ENCODE measurements at regions not wholly inside any gene's neighbourhood (a gene's known extent, or its start where the extent isn't known, plus 50 kb on each side); places are given as distances from the start of the nearest gene placed in this dataset.
A peak's percentile ranks its signal among the peaks of the same experiment; 100 is the strongest.

DNA sequence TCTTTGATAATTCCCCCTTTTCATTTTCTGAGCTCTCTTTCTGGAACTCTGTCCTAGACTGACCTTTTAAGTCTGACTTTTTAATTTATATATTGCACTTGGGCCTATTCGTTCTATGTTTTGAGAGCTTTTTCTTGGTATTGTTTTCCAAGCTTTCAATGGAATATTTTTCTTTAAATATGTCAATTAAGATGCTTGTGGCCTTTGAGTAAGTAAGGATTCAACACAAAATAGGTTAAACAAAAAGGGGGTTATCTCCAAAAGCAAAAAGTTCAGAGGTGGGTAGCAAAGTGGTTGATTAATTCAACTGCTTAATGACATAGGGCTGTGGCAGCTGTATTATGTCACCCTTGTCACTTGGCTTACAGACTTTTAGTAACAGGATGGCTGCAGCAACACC is 315.9 kb downstream of the LMX1A start:
- TF ChIP-seq, protein P1, sequence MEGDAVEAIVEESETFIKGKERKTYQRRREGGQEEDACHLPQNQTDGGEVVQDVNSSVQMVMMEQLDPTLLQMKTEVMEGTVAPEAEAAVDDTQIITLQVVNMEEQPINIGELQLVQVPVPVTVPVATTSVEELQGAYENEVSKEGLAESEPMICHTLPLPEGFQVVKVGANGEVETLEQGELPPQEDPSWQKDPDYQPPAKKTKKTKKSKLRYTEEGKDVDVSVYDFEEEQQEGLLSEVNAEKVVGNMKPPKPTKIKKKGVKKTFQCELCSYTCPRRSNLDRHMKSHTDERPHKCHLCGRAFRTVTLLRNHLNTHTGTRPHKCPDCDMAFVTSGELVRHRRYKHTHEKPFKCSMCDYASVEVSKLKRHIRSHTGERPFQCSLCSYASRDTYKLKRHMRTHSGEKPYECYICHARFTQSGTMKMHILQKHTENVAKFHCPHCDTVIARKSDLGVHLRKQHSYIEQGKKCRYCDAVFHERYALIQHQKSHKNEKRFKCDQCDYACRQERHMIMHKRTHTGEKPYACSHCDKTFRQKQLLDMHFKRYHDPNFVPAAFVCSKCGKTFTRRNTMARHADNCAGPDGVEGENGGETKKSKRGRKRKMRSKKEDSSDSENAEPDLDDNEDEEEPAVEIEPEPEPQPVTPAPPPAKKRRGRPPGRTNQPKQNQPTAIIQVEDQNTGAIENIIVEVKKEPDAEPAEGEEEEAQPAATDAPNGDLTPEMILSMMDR (IDR thresholded peaks at IDR 0.05; ENCODE audit: low read depth, low read length, missing control alignments) = no peak
- H3K4me3 ChIP-seq (replicated peaks; ENCODE audit: low read depth, low read length) = no peak overlapping the region
- no peak for DNase-seq (ENCODE audit: extremely low read depth, low read depth)

DNA sequence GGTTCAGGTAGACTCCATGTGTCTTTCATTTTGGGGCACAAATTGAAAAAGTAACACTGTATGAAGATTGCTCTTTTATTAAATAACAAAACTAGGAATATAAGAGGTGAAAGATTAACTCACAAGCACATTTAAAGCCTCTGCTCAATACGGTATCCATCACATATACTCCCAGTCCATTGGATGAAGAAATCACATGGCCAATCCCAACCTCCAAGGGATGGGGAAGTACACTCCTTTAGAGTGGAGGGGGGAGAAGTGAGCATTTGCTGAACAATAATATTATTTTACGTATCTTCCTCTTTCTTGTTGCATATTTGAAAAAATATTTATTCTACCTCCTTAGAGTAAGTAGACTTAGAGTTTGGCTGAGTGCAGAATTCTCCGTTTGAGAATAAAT is 316.5 kb downstream of the LMX1A start:
- no peak for DNase-seq (ENCODE audit: extremely low read depth, low read depth)
- TF ChIP-seq, protein P1 (IDR thresholded peaks at IDR 0.05; ENCODE audit: low read depth, low read length, missing control alignments) = no peak

DNA sequence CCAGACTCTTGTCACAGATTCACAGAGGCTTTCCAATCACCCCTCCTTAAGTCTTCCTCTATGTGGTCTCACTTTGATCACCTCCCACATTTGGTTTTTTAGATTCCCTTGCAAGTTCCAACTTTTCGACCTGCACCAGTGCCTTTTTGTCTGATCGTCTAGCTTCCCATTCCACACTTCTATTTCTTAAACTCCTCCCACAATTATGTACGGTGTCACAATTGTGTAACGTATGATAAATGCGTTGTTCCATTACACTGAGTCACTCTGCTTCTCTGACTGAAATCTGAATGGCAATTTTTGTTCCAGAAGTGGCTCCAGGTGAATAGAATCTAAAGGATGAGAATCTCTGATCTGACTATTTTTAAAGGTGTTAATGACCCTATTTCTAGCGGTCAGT is 320.1 kb downstream of the LMX1A start:
- H3K4me3 ChIP-seq (replicated peaks; ENCODE audit: low read depth, low read length) = no peak overlapping the region
- DNase-seq (ENCODE audit: extremely low read depth, low read depth) = no peak
- TF ChIP-seq, protein P1 (IDR thresholded peaks at IDR 0.05; ENCODE audit: low read depth, low read length, missing control alignments) = no peak

More for the DNA sequence above, 316.5 kb downstream of the LMX1A start:
- no peak overlapping the region for H3K4me3 ChIP-seq (replicated peaks; ENCODE audit: low read depth, low read length)

DNA sequence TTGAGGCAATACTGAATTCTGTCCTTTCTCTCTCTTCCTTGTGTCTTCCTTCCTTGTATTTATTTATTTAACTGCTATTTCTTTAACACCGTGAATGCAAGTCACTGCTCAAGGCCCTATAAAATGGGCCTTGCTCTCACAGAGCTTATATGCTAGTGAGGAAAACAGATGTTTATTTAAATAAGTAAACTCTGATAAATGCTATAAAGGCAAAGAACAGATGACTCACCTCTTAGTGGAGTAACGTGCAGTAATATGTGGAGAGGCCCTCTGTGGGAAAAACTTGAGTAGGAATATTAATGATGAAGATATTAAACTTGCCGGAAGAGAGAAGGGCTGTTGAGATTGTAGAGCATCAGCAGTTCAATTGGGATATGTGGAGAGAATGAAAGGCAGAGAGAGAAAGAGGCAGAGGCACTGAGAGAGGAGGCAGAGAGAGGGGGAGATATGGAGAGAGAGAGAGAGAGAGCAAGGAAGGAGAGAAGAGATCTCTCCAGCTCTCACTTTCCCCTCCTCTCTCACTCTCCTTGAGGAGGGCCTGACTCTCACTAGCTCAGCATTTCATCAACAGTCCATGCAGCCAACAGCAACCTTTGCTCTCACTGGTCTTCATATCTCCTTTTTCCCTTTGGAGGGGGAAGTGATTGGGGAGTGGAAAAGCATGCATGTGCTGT is 322.2 kb downstream of the LMX1A start:
- DNase-seq (ENCODE audit: extremely low read depth, low read depth) = peak; percentile 11
- H3K4me3 ChIP-seq (replicated peaks; ENCODE audit: low read depth, low read length) = no peak overlapping the region
- TF ChIP-seq, protein P1 (IDR thresholded peaks at IDR 0.05; ENCODE audit: low read depth, low read length, missing control alignments) = no peak

DNA sequence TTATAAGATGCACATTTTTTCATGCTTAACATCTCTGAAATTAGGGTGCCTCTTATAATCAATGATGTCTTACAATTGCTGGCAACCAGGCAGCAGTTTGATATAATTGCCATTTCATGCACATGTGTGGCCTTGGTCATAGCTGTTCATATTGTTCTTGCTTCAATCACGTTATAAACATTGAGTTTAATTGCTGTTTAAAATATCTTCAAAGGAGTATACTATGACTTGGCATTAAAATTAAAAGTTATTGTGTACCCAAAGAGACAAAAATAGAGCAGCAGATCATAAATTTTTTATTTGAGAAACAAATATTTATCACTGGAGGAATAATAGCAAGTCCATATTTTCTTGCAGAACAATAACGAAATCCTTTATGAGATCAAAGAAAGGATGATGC is 325.5 kb downstream of the LMX1A start:
- no peak for DNase-seq (ENCODE audit: extremely low read depth, low read depth)
- H3K4me3 ChIP-seq (replicated peaks; ENCODE audit: low read depth, low read length) = no peak overlapping the region
- TF ChIP-seq, protein P1 (IDR thresholded peaks at IDR 0.05; ENCODE audit: low read depth, low read length, missing control alignments) = no peak

DNA sequence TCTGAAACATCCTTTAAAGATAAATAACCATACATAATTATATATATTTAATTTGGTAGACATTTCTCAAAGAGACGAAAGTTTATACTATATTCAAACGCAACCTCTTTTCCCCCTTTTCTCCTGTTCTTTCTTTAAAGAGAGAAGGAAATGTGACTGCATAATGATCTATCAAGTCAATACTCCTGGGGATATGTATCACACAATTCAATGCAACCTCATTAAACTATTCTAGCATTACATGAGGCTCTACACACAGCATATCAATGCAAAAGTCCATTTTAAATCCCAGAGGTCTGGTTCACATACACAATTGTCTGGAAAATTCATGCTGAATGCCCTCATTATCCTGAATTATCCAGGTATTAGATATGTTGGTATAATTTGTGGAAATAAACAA is 330.7 kb downstream of the LMX1A start:
- no peak for DNase-seq (ENCODE audit: extremely low read depth, low read depth)
- TF ChIP-seq, protein P1 (IDR thresholded peaks at IDR 0.05; ENCODE audit: low read depth, low read length, missing control alignments) = no peak
- no peak overlapping the region for H3K4me3 ChIP-seq (replicated peaks; ENCODE audit: low read depth, low read length)

DNA sequence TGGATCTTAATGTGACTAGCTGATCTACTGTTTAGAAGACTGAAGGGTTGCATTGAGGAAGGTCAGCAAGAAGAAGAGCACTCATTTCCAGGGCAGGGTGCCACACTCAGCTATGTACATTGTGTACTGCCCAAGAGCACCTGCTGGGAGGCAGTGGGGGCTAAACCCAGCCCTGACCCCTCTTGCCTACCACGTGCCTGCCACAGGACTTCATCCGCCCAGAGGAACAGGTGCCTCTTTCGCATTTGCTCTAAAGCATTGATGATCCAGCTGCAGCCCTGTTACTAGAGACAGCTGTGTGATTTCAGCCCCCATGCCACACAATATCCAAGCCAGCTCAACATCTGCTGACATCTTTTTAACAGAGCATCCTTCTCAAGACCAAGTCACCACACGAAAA is 341.8 kb downstream of the LMX1A start:
- no peak overlapping the region for H3K4me3 ChIP-seq (replicated peaks; ENCODE audit: low read depth, low read length)
- DNase-seq (ENCODE audit: extremely low read depth, low read depth) = no peak
- TF ChIP-seq, protein P1 (IDR thresholded peaks at IDR 0.05; ENCODE audit: low read depth, low read length, missing control alignments) = no peak
